Effector memory CD8-positive, alpha-beta T cell (primary cell): ENCODE measurements at regions not wholly inside any gene's neighbourhood (a gene's known extent, or its start where the extent isn't known, plus 50 kb on each side); places are given as distances from the start of the nearest gene placed in this dataset.

ENCODE experiments used
- ATAC-seq: fragments of 150-1000 bp; cut with Tn5 transposase; replicated peaks from 2 replicates; pipeline ENCODE4 v1.10.0; 2021; ENCODE audit warnings: mild to moderate bottlenecking, moderate library complexity
- DNase-seq, 3 experiments: peaks; one replicate each; pipeline ENCODE4 v3.0.0; 2021
- H3K27ac Mint-ChIP-seq, 2 donors: one replicate each; pipeline ENCODE4 v1.8.0; 2022; ENCODE audit warnings: mild to moderate bottlenecking in 2 of 2, mixed read lengths in 2 of 2, moderate library complexity in 2 of 2
- H3K27me3 Mint-ChIP-seq, 2 donors: one replicate each; pipeline ENCODE4 v1.8.0; 2022; ENCODE audit warnings: mixed read lengths in 2 of 2
- H3K36me3 Mint-ChIP-seq: one replicate; pipeline ENCODE4 v1.8.0; 2022; ENCODE audit warnings: mild to moderate bottlenecking, moderate library complexity, mixed read lengths; ENCODE audit not compliant: insufficient read depth
- H3K4me1 Mint-ChIP-seq, 2 donors: one replicate each; pipeline ENCODE4 v1.8.0; 2022; ENCODE audit warnings: low read depth in 2 of 2, mixed read lengths in 2 of 2
- H3K4me3 Mint-ChIP-seq, 2 donors: one replicate each; pipeline ENCODE4 v1.8.0; 2022; ENCODE audit warnings: mild to moderate bottlenecking in 2 of 2, mixed read lengths in 2 of 2, moderate library complexity in 2 of 2
- H3K9me3 Mint-ChIP-seq, 2 donors: one replicate each; pipeline ENCODE4 v1.8.0; 2022; ENCODE audit warnings: mixed read lengths in 2 of 2

DNA sequence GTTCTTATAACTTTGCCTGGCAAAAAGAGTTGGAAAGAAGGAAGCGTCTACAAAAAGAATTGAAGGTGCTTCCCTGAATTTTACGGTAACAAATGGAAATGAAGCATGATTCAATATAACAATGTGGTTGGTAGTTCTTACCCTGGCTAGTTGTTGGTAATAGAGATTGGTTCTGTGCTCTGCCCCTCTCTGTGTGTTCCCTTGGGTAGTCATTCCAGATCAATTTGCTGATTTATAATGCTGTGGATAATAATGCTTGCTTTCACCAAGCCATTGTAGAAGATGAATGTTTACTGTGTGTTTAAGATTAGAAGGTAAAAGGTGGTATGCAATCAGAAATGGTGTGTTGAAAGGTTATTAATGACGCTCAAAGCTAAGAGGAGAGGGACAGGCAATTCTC lies 577.8 kb upstream of the NXPH2 start:
- Mint-ChIP-seq H3K4me1 (no peaks in the 10 kb centered on the region), H3K4me3 (no peak overlapping the region), H3K36me3 (no peaks in the 10 kb centered on the region), H3K9me3 (peaks cover 13% of the 10 kb centered on the region in 2 donors), H3K27me3 (no peaks in the 10 kb centered on the region), H3K27ac (no peak overlapping the region)
- DNase-seq (no peak), ATAC-seq (no peak)

GRCh38 chr2:139354518-139354917 lies 574.3 kb upstream of the NXPH2 start:
- H3K4me3 Mint-ChIP-seq: no peak overlapping the region
- ATAC-seq (no peak), DNase-seq (no peak)
- peaks cover 17 to 19% of the 10 kb centered on the region in 2 donors for H3K9me3 Mint-ChIP-seq
- no peaks in the 10 kb centered on the region for H3K27me3 Mint-ChIP-seq
- no peaks in the 10 kb centered on the region for H3K36me3 Mint-ChIP-seq
- no peaks in the 10 kb centered on the region for H3K4me1 Mint-ChIP-seq
- no peak overlapping the region for H3K27ac Mint-ChIP-seq

DNA sequence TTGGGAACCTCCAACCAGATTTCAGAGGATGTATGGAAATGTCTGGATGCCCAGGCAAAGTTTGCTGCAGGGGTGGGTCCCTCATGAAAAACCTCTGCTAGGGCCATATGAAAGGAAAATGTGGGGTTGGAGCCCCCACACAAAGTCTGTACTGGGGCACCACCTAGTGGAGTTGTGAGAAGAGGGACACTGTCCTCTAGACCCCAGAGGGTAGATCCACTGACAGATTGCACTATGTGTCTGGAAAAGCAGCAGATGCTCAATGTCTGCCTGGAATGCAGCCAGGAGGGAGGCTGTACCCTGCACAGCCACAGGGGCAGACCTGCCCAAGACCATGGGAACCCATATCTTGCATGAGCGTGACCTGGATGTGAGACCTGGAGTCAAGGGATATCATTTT lies 573.7 kb upstream of the NXPH2 start:
- no peak overlapping the region for H3K27ac Mint-ChIP-seq
- no peaks in the 10 kb centered on the region for H3K36me3 Mint-ChIP-seq
- peaks cover 23 to 26% of the 10 kb centered on the region in 2 donors for H3K9me3 Mint-ChIP-seq
- no peak for ATAC-seq
- no peak overlapping the region for H3K4me3 Mint-ChIP-seq
- H3K4me1 Mint-ChIP-seq: no peaks in the 10 kb centered on the region
- no peaks in the 10 kb centered on the region for H3K27me3 Mint-ChIP-seq
- no peak for DNase-seq

DNA sequence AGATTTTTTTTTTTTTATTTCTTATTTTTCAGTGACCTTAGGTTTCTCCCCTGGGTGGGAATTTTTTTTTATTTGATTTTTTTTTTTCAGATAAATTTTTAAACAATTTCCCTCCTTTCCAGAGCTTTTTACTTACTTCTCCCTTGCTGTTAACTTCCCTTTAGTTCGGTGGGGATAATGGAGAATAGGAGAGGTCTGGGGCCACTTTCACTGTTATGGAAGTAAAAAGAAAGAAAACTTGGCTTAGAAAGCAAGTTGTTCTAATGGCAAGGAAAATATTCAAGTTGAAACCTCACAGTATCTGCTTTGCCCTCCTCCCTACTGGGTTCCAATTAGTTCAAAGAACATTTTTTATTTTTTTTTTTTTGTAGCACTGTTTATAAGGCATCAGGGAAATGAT lies 537.1 kb upstream of the NXPH2 start:
- H3K27me3 Mint-ChIP-seq: no peaks in the 10 kb centered on the region
- H3K36me3 Mint-ChIP-seq: no peaks in the 10 kb centered on the region
- no peak overlapping the region for H3K4me3 Mint-ChIP-seq
- H3K9me3 Mint-ChIP-seq: peaks cover 7 to 12% of the 10 kb centered on the region in 2 donors
- H3K4me1 Mint-ChIP-seq: no peaks in the 10 kb centered on the region
- H3K27ac Mint-ChIP-seq: no peak overlapping the region
- DNase-seq (no peak), ATAC-seq (no peak)

DNA sequence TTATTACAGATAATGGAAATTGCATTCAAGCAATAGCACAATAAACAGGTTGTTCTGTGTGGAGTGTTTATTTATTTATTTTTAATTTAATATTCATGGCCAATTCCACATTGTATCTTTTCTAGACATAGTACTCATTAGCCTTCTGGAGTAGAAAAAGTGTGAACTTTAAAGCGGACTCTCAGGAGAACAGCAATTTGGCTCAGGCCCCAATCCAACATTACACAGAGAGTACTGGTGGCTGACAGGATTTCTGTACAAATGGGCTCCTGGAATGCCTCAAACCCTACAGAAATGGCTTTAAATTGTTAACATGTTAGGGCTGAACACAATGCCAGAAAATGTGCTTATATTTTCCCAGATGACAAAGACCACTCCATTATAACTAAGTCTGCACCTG lies 533.9 kb upstream of the NXPH2 start:
- Mint-ChIP-seq H3K27ac (no peak overlapping the region), H3K4me1 (no peaks in the 10 kb centered on the region), H3K36me3 (no peaks in the 10 kb centered on the region), H3K9me3 (peaks cover 4 to 12% of the 10 kb centered on the region in 2 donors), H3K27me3 (no peaks in the 10 kb centered on the region), H3K4me3 (no peak overlapping the region)
- no peak for ATAC-seq
- no peak for DNase-seq

DNA sequence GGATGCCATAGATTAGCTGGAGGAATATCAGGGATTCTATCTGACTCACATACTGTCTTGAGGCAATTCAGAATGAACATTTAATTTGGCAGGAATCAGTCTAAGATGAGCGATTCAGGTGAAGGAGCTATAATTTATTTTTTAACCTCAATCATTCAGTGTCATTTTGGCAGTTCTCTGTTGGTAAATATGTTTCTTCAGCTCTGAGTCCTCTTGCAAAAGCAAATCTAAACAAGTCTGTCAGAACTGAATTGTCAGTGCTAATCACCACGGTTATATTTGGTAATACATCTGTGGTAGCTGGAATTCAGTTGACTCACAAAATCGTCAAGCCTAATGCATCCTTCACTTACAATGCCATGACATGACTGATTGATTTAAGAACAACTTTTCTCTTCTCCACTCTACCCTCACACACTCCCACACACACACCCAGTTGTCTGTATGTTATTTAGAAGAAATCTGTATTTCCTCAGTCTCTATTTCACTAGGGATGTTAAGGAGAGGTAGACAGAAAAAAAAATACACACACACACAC lies 516.6 kb upstream of the NXPH2 start:
- H3K36me3 Mint-ChIP-seq: no peaks in the 10 kb centered on the region
- H3K9me3 Mint-ChIP-seq: peaks cover 0 to 11% of the 10 kb centered on the region in 2 donors
- no peak for ATAC-seq
- H3K4me1 Mint-ChIP-seq: no peaks in the 10 kb centered on the region
- H3K4me3 Mint-ChIP-seq: no peak overlapping the region
- H3K27ac Mint-ChIP-seq: no peak overlapping the region
- no peaks in the 10 kb centered on the region for H3K27me3 Mint-ChIP-seq
- no peak for DNase-seq

DNA sequence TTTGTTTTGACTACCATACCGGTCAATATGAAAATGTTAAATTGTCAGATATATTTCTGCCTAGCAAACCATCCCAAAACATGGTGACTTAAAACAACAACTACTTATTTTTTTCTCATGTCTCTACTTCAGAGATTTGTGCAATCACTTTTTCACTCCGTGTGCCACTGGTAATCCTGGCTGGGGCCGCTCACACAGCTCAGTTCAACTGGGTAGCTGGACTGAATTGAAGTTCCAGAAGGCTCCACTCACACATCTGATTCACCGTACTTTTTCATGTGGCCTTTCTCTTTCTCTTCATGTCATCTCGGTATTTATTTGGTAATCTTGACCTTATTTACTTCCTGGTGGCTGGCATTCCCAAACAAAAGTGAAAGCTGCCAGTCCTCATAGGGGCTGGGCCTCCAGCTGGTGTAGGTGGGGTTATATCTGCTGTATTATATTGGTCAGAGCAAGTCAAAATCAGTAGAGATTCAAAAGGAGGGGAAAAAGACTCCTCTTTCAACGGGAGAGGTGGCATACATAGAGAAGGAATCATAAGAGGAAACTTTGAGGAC lies 513.9 kb upstream of the NXPH2 start:
- ATAC-seq (no peak), DNase-seq (no peak)
- H3K4me3 Mint-ChIP-seq: no peak overlapping the region
- no peaks in the 10 kb centered on the region for H3K27me3 Mint-ChIP-seq
- H3K4me1 Mint-ChIP-seq: no peaks in the 10 kb centered on the region
- H3K36me3 Mint-ChIP-seq: no peaks in the 10 kb centered on the region
- no peak overlapping the region for H3K27ac Mint-ChIP-seq
- peaks cover 0 to 11% of the 10 kb centered on the region in 2 donors for H3K9me3 Mint-ChIP-seq

DNA sequence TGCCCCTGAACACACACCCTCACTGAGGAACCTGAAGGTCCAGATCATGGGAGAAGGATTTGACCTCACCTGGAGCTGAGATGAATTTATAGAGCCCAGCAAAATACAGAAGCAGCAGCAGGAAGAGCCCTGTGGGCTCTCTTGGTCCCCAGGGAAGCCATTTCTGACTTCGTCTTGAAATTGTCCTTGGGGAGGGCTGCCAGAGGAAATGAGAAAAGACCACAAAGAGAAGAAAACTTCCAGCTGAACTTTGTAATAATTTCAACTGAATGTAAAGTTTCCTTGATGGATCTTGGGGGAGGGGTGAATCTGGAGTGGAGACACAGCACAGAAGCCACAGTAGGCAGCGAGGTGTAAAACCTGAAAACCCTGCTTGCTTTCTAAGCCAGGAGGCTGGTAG lies 500.9 kb upstream of the NXPH2 start:
- Mint-ChIP-seq H3K27me3 (no peaks in the 10 kb centered on the region), H3K36me3 (no peaks in the 10 kb centered on the region), H3K4me1 (no peaks in the 10 kb centered on the region), H3K27ac (no peak overlapping the region), H3K4me3 (no peak overlapping the region), H3K9me3 (peaks cover 8 to 26% of the 10 kb centered on the region in 2 donors)
- DNase-seq (no peak), ATAC-seq (no peak)

GRCh38 chr2:139271879-139272278 lies 491.7 kb upstream of the NXPH2 start:
- peaks cover 4 to 7% of the 10 kb centered on the region in 2 donors for H3K9me3 Mint-ChIP-seq
- no peaks in the 10 kb centered on the region for H3K27me3 Mint-ChIP-seq
- no peaks in the 10 kb centered on the region for H3K36me3 Mint-ChIP-seq
- no peak overlapping the region for H3K4me3 Mint-ChIP-seq
- no peak overlapping the region for H3K27ac Mint-ChIP-seq
- no peak for DNase-seq
- no peak for ATAC-seq
- no peaks in the 10 kb centered on the region for H3K4me1 Mint-ChIP-seq

- ATAC-seq: no peak
Observed at GRCh38 chr2:139271149-139271548, 491.0 kb upstream of the NXPH2 start.

GRCh38 chr2:139260052-139260430 lies 479.9 kb upstream of the NXPH2 start:
- peaks cover 3 to 14% of the 10 kb centered on the region in 2 donors for H3K9me3 Mint-ChIP-seq
- ATAC-seq: no peak
- H3K27ac Mint-ChIP-seq: no peak overlapping the region

More at GRCh38 chr2:139271149-139271548, 491.0 kb upstream of the NXPH2 start:
- Mint-ChIP-seq H3K4me1 (no peaks in the 10 kb centered on the region), H3K36me3 (no peaks in the 10 kb centered on the region), H3K9me3 (peaks cover 7 to 10% of the 10 kb centered on the region in 2 donors), H3K27ac (no peak overlapping the region), H3K4me3 (no peak overlapping the region), H3K27me3 (no peaks in the 10 kb centered on the region)
- DNase-seq: no peak

DNA sequence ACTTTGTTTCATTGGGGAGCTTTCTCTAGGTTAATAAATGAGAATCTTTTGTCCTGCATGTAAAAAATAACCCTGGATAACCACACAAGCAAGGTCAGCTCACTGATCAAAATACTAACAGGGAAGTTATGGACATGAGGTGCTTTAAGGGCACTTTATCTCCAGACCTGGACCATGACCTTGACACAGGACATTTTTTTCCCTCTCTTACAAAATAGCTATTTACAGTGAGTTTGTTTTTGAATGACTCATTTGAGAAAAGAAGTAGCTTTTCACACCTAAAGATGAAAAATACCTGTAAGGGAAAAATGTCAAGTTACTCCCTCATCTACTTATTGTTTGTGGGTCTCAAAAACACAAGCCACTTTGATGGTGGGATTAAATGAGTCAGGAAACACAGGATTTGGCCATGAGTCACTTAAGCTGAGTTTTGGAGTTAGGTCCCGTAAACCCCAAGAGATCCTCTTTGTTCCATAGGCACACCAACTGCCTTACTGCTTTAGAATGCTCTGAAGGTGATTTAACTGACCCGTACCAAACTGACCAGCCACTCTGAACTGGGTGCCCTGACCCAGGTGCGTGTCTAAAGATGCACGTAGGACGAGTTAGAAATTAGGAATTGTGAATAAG lies 479.3 kb upstream of the NXPH2 start:
- Mint-ChIP-seq H3K9me3 (peaks cover 3 to 14% of the 10 kb centered on the region in 2 donors), H3K27ac (no peak overlapping the region), H3K27me3 (no peaks in the 10 kb centered on the region), H3K36me3 (no peaks in the 10 kb centered on the region), H3K4me3 (no peak overlapping the region), H3K4me1 (no peaks in the 10 kb centered on the region)
- ATAC-seq: no peak
- no peak for DNase-seq

More at GRCh38 chr2:139260052-139260430, 479.9 kb upstream of the NXPH2 start:
- no peaks in the 10 kb centered on the region for H3K36me3 Mint-ChIP-seq
- H3K27me3 Mint-ChIP-seq: no peaks in the 10 kb centered on the region
- H3K4me3 Mint-ChIP-seq: no peak overlapping the region
- no peaks in the 10 kb centered on the region for H3K4me1 Mint-ChIP-seq
- no peak for DNase-seq

DNA sequence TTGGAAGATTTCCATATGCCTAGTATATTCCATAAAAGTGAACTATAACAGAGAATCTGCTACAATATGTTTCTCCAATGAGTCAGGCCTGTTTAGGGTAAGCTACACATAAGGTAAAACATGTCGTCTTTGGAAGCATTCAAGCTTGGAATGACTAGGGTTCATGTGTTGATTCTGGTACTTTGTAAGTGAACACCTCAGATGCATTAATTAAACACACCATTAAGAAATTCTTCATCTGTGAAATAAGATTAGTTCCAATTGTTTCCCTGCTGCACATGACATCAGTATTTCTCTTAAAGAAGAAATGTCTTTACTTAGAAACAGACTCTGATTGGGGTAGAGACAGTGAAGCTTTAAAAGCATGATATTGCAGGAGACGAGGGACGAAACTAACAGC lies 461.1 kb upstream of the NXPH2 start:
- Mint-ChIP-seq H3K4me3 (no peak overlapping the region), H3K9me3 (peaks cover 13 to 21% of the 10 kb centered on the region in 2 donors), H3K36me3 (no peaks in the 10 kb centered on the region), H3K4me1 (no peaks in the 10 kb centered on the region), H3K27me3 (no peaks in the 10 kb centered on the region), H3K27ac (no peak overlapping the region)
- ATAC-seq: no peak
- no peak for DNase-seq

DNA sequence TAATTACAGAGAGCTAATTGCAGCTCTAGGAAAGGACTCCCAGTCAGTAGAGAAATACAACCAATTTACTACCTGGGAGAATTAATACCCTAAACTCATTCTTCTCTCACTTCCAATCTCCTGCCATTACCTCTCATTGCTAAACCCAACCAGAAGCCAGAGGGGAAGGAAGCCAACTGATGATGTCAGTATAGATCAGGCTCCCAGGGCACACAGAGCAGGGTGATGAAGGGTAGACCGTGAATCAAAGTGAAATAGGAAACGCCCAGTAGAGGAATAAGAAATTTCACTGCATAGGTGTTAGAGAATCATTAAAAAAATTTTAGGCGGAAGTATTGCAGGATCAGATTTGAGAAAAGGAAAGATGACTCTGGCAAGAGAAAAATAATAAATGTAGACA lies 456.8 kb upstream of the NXPH2 start:
- H3K9me3 Mint-ChIP-seq: peaks cover 17 to 22% of the 10 kb centered on the region in 2 donors
- H3K27ac Mint-ChIP-seq: no peak overlapping the region
- H3K36me3 Mint-ChIP-seq: no peaks in the 10 kb centered on the region
- DNase-seq: no peak
- no peaks in the 10 kb centered on the region for H3K4me1 Mint-ChIP-seq
- H3K4me3 Mint-ChIP-seq: no peak overlapping the region
- no peaks in the 10 kb centered on the region for H3K27me3 Mint-ChIP-seq
- ATAC-seq: no peak
